Activated naive CD4-positive, alpha-beta T cell treated with anti-CD3 and anti-CD28 coated beads for 36 hours (primary cell): ENCODE measurements at regions not wholly inside any gene's neighbourhood (a gene's known extent, or its start where the extent isn't known, plus 50 kb on each side); places are given as distances from the start of the nearest gene placed in this dataset.
"Not testable (repeated sequence)": the region's sequence is repeated elsewhere in the genome, so short reads cannot be mapped to it uniquely, and the experiment has no call there.

Experiments used
- CTCF ChIA-PET: fragments of 350-600 bp; sonication (Branson Sonifier 250); formaldehyde crosslinking; loops from one replicate; lab custom pipeline; 2021; ENCODE audit warnings: antibody characterized with exemption; lab: Charles Lee
- DNase-seq: peaks from one replicate; pipeline ENCODE4 v3.0.0-alpha.2; 2020
- H3K27ac Mint-ChIP-seq: one replicate; pipeline ENCODE4 v1.8.0; 2021; ENCODE audit warnings: mild to moderate bottlenecking, mixed read lengths
- H3K27me3 Mint-ChIP-seq: one replicate; pipeline ENCODE4 v1.8.0; 2021; ENCODE audit warnings: low read depth, mixed read lengths
- H3K36me3 Mint-ChIP-seq: one replicate; pipeline ENCODE4 v1.8.0; 2021; ENCODE audit warnings: low read depth, mixed read lengths
- H3K4me1 Mint-ChIP-seq: one replicate; pipeline ENCODE4 v1.8.0; 2021; ENCODE audit warnings: low read depth, mixed read lengths
- H3K4me3 Mint-ChIP-seq: one replicate; pipeline ENCODE4 v1.8.0; 2021; ENCODE audit warnings: mild to moderate bottlenecking, moderate library complexity, mixed read lengths
- H3K9me3 Mint-ChIP-seq: one replicate; pipeline ENCODE4 v1.8.0; 2021; ENCODE audit warnings: mixed read lengths
- intact Hi-C: fragments of 100-400 bp; cut with micrococcal nuclease; formaldehyde crosslinking; loops from one replicate; pipeline ENCODE4 v1.15.1; 2023

GRCh38 chr2:102871707-102872106 is 109.9 kb downstream of the TMEM182 start:
- peaks cover 4% of the 10 kb centered on the region for H3K9me3 Mint-ChIP-seq
- no peaks in the 10 kb centered on the region for H3K27me3 Mint-ChIP-seq
- intact Hi-C loops, result no loop called here
- CTCF ChIA-PET, result interaction anchor here (1.0 to 2.2 kb wide), 2 partner anchors 11 to 30 kb away, joined by 3 to 7 read pairs; no protein-coding TSS in a partner anchor
- DNase-seq, result no peak
- no peak overlapping the region for H3K4me3 Mint-ChIP-seq
- no peaks in the 10 kb centered on the region for H3K4me1 Mint-ChIP-seq
- no peak overlapping the region for H3K27ac Mint-ChIP-seq
- H3K36me3 Mint-ChIP-seq, result no peaks in the 10 kb centered on the region

GRCh38 chr2:102872388-102872787 is 110.6 kb downstream of the TMEM182 start:
- no peak overlapping the region for H3K27ac Mint-ChIP-seq
- intact Hi-C loops, result no loop called here
- no peak overlapping the region for H3K4me3 Mint-ChIP-seq
- H3K4me1 Mint-ChIP-seq, result no peaks in the 10 kb centered on the region
- H3K9me3 Mint-ChIP-seq, result peaks cover 10% of the 10 kb centered on the region
- no peak for DNase-seq
- no peaks in the 10 kb centered on the region for H3K27me3 Mint-ChIP-seq
- CTCF ChIA-PET, result interaction anchor here (1.3 to 2.2 kb wide), 3 partner anchors 31 to 119 kb away, joined by 3 to 7 read pairs (median 4); no protein-coding TSS in a partner anchor
- H3K36me3 Mint-ChIP-seq, result peaks cover 2% of the 10 kb centered on the region

- H3K27me3 Mint-ChIP-seq, DNase-seq, H3K4me3 Mint-ChIP-seq, H3K27ac Mint-ChIP-seq, H3K36me3 Mint-ChIP-seq, intact Hi-C loops, CTCF ChIA-PET, H3K4me1 Mint-ChIP-seq: not testable (repeated sequence)
- H3K9me3 Mint-ChIP-seq, result peaks cover 13% of the 10 kb centered on the region
Observed at GRCh38 chr2:102879513-102879912, 117.7 kb downstream of the TMEM182 start.

- DNase-seq, result no peak
- peaks cover 2% of the 10 kb centered on the region for H3K36me3 Mint-ChIP-seq
- no peak overlapping the region for H3K4me3 Mint-ChIP-seq
- intact Hi-C loops, result no loop called here
- H3K27me3 Mint-ChIP-seq, result no peaks in the 10 kb centered on the region
- no peaks in the 10 kb centered on the region for H3K4me1 Mint-ChIP-seq
- H3K27ac Mint-ChIP-seq, result no peak overlapping the region
- CTCF ChIA-PET, result no interaction called here
- H3K9me3 Mint-ChIP-seq, result peaks cover 9% of the 10 kb centered on the region
Observed at GRCh38 chr2:102880731-102881130, 118.9 kb downstream of the TMEM182 start.

DNA sequence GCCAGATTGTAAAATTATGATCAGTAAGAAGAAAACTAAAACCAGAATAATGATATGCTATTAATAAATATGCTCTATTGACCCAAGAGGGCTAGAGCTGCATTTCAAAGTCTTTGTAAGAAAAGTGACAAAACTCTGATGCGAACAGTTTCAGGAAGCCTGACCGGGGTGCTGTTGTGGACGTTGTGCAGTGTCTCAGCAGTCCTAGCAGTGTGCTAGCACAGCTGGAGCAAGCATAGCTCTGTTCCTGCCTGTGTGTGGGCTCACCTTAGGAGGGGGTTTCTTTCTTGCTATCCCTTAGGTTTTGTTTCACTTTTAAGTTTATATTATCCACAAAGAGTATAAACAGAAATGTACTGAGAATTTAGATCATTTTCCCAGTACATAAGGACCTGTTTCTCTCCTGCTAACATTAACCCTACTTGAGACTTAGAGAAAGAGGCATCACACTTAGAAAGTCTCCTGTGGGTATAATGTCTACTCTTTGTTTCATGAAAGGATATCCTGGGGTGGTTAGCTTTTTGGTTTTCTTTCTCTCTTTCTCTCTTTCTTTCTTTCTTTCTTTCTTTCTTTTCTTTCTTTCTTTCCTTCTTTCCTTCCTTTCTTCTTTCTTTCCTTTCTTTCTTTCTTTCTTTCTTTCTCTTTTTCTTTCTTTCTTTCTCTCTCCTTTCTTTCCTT is 124.5 kb downstream of the TMEM182 start:
- intact Hi-C loops, result no loop called here
- Mint-ChIP-seq H3K27me3 (peaks cover 3% of the 10 kb centered on the region), H3K4me3 (no peak overlapping the region), H3K27ac (no peak overlapping the region), H3K9me3 (peaks cover 2% of the 10 kb centered on the region), H3K36me3 (no peaks in the 10 kb centered on the region), H3K4me1 (no peaks in the 10 kb centered on the region)
- DNase-seq, result no peak
- CTCF ChIA-PET, result no interaction called here

- Mint-ChIP-seq H3K4me1 (no peaks in the 10 kb centered on the region), H3K27ac (no peak overlapping the region), H3K27me3 (peaks cover 3% of the 10 kb centered on the region), H3K9me3 (peaks cover 2% of the 10 kb centered on the region), H3K4me3 (no peak overlapping the region), H3K36me3 (no peaks in the 10 kb centered on the region)
- intact Hi-C loops, result no loop called here
- DNase-seq, result no peak
- CTCF ChIA-PET, result no interaction called here
Observed at GRCh38 chr2:102888514-102888913, 126.7 kb downstream of the TMEM182 start.

DNA sequence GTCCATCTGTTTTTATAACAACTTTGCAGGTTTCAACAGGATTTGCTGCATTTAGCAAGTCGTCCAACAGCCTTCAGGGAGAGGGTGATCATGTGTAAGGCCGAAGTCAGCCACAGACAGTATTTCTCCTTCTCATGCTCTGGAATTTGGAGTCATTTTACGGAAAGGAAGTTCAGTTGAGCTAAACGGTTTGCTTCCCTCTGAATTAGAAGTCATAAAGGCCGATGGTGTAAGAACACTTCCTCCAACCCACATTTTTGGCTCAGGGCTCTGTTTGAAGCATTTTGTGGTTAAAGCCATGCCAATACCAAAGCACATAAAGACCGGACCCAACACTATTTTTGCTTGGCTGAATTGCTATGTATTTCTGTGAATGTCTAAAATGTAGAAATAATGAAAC is 129.5 kb downstream of the TMEM182 start:
- Mint-ChIP-seq H3K27ac (no peak overlapping the region), H3K27me3 (peaks cover 3% of the 10 kb centered on the region), H3K4me3 (no peak overlapping the region), H3K4me1 (no peaks in the 10 kb centered on the region), H3K36me3 (no peaks in the 10 kb centered on the region), H3K9me3 (peaks cover 2% of the 10 kb centered on the region)
- intact Hi-C loops, result no loop called here
- DNase-seq, result no peak
- CTCF ChIA-PET, result no interaction called here

DNA sequence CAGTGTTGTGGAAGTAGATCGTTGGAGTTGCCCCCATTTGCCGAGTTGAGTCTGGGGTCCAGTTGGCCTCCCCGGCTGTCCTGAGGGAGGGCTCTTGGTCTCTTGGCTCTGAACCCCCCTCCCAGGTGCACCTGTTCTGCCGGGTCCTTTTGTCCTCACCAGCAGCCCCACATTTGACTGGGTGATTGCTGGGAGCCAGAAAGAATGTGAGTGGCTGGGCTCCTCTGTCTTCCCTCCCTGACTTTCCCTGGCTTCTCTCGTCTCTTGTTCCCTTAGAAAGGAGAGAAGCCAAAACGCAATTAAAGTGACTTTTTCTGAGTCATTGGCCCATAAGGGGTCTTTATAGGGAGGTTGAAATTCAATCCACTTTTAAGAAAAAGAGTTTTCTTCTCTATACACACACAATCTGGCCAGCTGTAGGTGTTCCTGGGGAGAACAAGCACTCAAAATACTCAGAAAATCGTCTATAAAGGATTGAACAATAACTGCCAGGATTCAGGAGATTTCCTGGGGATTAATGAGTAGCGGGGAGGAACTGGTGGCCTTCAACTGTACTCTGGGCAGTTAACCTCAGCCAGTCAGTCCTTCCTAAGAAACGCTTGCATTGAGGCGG is 131.0 kb downstream of the TMEM182 start:
- Mint-ChIP-seq H3K27me3 (peaks cover 3% of the 10 kb centered on the region), H3K4me1 (no peaks in the 10 kb centered on the region), H3K27ac (no peak overlapping the region), H3K36me3 (no peaks in the 10 kb centered on the region), H3K9me3 (peaks cover under 1% of the 10 kb centered on the region), H3K4me3 (no peak overlapping the region)
- CTCF ChIA-PET, result no interaction called here
- DNase-seq, result no peak
- intact Hi-C loops, result no loop called here

GRCh38 chr2:102893870-102894269 is 132.0 kb downstream of the TMEM182 start:
- H3K4me3 Mint-ChIP-seq, result no peak overlapping the region
- CTCF ChIA-PET, result interaction anchor here (0.7 kb wide), 1 partner anchor 14 kb away, joined by 3 read pairs; no protein-coding TSS in a partner anchor
- H3K27me3 Mint-ChIP-seq, result peaks cover 3% of the 10 kb centered on the region
- no peaks in the 10 kb centered on the region for H3K4me1 Mint-ChIP-seq
- H3K27ac Mint-ChIP-seq, result no peak overlapping the region
- H3K9me3 Mint-ChIP-seq, result peaks cover 5% of the 10 kb centered on the region
- no peak for DNase-seq
- intact Hi-C loops, result no loop called here
- H3K36me3 Mint-ChIP-seq, result no peaks in the 10 kb centered on the region

GRCh38 chr2:102895376-102895775 is 133.5 kb downstream of the TMEM182 start:
- H3K27ac Mint-ChIP-seq, result no peak overlapping the region
- H3K9me3 Mint-ChIP-seq, result peaks cover 5% of the 10 kb centered on the region
- DNase-seq, result no peak
- CTCF ChIA-PET, result no interaction called here
- intact Hi-C loops, result no loop called here
- H3K36me3 Mint-ChIP-seq, result no peaks in the 10 kb centered on the region
- no peak overlapping the region for H3K4me3 Mint-ChIP-seq
- H3K4me1 Mint-ChIP-seq, result no peaks in the 10 kb centered on the region
- no peaks in the 10 kb centered on the region for H3K27me3 Mint-ChIP-seq

GRCh38 chr2:102909240-102909639 is 147.4 kb downstream of the TMEM182 start:
- H3K27me3 Mint-ChIP-seq, H3K4me1 Mint-ChIP-seq, CTCF ChIA-PET: not testable (repeated sequence)

DNA sequence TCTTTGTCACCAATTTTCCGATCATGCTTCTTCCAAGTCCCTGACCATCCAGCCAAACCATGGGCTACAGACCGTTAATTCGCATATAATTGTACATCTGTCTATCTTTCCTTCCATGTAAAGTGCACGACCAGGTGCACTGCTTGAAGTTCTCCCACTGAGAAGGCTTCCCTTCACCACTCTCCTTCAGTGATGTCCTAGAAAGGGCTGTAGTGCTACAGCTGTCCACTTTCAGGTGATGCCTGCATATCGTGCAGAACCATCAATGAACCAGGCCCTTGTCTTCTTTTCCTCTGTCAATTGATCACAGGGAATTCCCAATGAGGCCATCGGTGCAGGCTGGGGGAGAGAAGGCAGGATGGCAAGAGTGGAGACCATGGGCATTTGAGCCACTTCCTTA is 148.9 kb downstream of the TMEM182 start:
- H3K4me3 Mint-ChIP-seq, result no peak overlapping the region
- DNase-seq, result no peak

More at GRCh38 chr2:102909240-102909639, 147.4 kb downstream of the TMEM182 start:
- H3K9me3 Mint-ChIP-seq, intact Hi-C loops, H3K4me3 Mint-ChIP-seq, H3K36me3 Mint-ChIP-seq, H3K27ac Mint-ChIP-seq, DNase-seq: not testable (repeated sequence)

DNA sequence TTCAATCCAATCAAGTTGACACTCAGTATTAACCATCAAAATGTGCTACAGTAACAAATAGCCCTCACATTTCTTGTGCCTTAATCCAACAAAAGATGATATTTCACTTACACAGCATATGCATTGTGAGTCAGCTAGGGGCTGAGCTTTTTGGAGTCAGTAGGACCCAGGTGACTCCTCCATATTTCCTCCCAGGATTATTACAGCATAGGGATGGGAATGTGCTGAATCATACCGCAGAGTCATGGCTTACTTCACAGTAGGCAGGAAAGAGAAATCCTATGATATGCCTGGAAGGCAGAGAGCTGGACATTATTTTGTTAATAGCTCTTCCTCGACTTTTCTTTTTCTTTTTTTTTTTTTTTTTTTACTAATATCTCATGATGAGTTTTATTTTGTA is 153.3 kb downstream of the TMEM182 start:
- H3K4me3 Mint-ChIP-seq, result no peak overlapping the region
- no peak for DNase-seq
- intact Hi-C loops, result no loop called here
- H3K4me1 Mint-ChIP-seq, result no peaks in the 10 kb centered on the region
- H3K27ac Mint-ChIP-seq, result no peak overlapping the region
- H3K27me3 Mint-ChIP-seq, result no peaks in the 10 kb centered on the region
- CTCF ChIA-PET, result no interaction called here
- peaks cover 14% of the 10 kb centered on the region for H3K9me3 Mint-ChIP-seq
- no peaks in the 10 kb centered on the region for H3K36me3 Mint-ChIP-seq

More for the DNA sequence above, 148.9 kb downstream of the TMEM182 start:
- no peaks in the 10 kb centered on the region for H3K9me3 Mint-ChIP-seq
- H3K4me1 Mint-ChIP-seq, result no peaks in the 10 kb centered on the region
- no peaks in the 10 kb centered on the region for H3K27me3 Mint-ChIP-seq
- intact Hi-C loops, result no loop called here
- CTCF ChIA-PET, result no interaction called here
- H3K36me3 Mint-ChIP-seq, result no peaks in the 10 kb centered on the region
- H3K27ac Mint-ChIP-seq, result no peak overlapping the region
